ENCODE measurements at regions not wholly inside any gene's neighbourhood (a gene's known extent, or its start where the extent isn't known, plus 50 kb on each side); places are given as distances from the start of the nearest gene placed in this dataset.
"Not testable (repeated sequence)": the region's sequence is repeated elsewhere in the genome, so short reads cannot be mapped to it uniquely, and the experiment has no call there.

DNA sequence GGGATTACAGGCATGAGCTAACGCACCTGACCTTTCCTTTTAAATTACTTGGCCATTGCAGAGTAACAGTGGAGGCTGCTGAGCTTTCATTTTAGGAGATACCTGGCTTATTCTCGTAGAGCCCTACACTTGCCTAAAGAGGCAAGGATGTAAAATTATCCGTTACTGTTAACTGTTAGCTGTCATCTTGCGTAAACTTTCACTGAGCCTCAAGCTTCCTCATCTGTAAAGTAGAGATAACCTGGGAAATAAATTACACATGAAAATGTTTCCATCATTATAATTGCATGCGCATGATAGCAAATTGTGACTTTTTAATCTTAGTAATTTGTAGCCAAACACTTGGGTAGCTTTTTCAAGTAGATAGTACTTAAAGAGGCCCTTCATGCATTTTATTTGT is 118.8 kb upstream of the VKORC1L1 start:
- TF ChIP-seq, protein P1, sequence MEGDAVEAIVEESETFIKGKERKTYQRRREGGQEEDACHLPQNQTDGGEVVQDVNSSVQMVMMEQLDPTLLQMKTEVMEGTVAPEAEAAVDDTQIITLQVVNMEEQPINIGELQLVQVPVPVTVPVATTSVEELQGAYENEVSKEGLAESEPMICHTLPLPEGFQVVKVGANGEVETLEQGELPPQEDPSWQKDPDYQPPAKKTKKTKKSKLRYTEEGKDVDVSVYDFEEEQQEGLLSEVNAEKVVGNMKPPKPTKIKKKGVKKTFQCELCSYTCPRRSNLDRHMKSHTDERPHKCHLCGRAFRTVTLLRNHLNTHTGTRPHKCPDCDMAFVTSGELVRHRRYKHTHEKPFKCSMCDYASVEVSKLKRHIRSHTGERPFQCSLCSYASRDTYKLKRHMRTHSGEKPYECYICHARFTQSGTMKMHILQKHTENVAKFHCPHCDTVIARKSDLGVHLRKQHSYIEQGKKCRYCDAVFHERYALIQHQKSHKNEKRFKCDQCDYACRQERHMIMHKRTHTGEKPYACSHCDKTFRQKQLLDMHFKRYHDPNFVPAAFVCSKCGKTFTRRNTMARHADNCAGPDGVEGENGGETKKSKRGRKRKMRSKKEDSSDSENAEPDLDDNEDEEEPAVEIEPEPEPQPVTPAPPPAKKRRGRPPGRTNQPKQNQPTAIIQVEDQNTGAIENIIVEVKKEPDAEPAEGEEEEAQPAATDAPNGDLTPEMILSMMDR (conservative IDR thresholded peaks at IDR 0.05; ENCODE audit: low read depth, low read length), result not testable (repeated sequence)
- not testable (repeated sequence) for TF ChIP-seq EZH2 (IDR thresholded peaks at IDR 0.05; ENCODE audit: low read length, unreplicated experiment); EZH2phosphoT487 (IDR thresholded peaks at IDR 0.05; ENCODE audit: borderline replicate concordance, low read length)
